Omental fat pad (tissue), 3 donors: ENCODE measurements at regions not wholly inside any gene's neighbourhood (a gene's known extent, or its start where the extent isn't known, plus 50 kb on each side); places are given as distances from the start of the nearest gene placed in this dataset.
"Not testable (repeated sequence)": the region's sequence is repeated elsewhere in the genome, so short reads cannot be mapped to it uniquely, and the experiment has no call there.

ENCODE experiments used
- ATAC-seq: fragments of 150-250 bp; one replicate; pipeline ENCODE4 v1.9.1; 2016; ENCODE audit warnings: mild to moderate bottlenecking, moderate library complexity; ENCODE audit not compliant: low FRiP score
- DNase-seq: peaks from one replicate; pipeline ENCODE4 v3.0.0-alpha.2; 2019; ENCODE audit warnings: low spot score
- TF ChIP-seq, protein P1 (sequence below), 3 donors: fragments of 450-650 bp; IDR thresholded peaks; one replicate each; pipeline ENCODE4 v1.5.1; 2016 to 2017; ENCODE audit warnings: antibody characterized with exemption in 3 of 3, mild to moderate bottlenecking in 3 of 3, moderate library complexity in 2 of 3

DNA sequence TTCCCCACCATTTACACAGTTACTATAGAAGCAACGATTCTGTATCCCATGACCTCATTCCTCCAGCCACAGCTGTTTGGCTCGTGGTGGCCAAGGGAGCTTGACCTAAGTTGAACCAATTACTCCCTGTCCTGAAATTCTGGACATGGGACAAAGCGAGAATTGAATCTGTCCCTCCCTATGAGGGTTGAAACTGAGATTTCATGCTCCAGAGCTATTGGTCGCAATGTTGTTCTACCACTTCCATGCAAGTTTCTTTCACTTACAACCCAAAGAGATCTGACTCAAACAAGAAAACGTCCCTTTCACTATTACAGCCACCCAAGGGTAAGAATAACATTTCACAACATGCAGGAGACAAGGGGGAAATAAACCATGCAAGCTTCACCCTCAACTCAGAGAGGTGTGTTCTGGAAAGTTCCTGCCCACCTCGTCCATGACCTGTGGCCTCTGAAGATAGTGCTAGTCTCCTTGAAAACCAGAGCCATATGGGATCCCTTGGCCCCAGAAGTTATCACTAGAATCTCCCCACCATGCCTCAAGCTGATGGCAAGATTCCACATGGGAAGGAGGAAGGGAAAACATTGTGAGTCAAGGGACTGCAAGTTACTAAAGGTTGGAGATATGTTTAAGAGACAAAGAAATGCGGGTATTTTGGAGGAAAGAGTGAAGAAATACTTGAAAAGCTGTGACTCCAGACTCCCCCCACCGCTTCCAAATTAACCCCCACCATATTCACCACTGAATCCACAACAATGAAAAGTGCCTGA is 74.5 kb upstream of the SRSF6 start:
- ATAC-seq, result no peak
- TF ChIP-seq, protein P1, sequence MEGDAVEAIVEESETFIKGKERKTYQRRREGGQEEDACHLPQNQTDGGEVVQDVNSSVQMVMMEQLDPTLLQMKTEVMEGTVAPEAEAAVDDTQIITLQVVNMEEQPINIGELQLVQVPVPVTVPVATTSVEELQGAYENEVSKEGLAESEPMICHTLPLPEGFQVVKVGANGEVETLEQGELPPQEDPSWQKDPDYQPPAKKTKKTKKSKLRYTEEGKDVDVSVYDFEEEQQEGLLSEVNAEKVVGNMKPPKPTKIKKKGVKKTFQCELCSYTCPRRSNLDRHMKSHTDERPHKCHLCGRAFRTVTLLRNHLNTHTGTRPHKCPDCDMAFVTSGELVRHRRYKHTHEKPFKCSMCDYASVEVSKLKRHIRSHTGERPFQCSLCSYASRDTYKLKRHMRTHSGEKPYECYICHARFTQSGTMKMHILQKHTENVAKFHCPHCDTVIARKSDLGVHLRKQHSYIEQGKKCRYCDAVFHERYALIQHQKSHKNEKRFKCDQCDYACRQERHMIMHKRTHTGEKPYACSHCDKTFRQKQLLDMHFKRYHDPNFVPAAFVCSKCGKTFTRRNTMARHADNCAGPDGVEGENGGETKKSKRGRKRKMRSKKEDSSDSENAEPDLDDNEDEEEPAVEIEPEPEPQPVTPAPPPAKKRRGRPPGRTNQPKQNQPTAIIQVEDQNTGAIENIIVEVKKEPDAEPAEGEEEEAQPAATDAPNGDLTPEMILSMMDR (IDR thresholded peaks at IDR 0.05), result no peak
- no peak for DNase-seq

DNA sequence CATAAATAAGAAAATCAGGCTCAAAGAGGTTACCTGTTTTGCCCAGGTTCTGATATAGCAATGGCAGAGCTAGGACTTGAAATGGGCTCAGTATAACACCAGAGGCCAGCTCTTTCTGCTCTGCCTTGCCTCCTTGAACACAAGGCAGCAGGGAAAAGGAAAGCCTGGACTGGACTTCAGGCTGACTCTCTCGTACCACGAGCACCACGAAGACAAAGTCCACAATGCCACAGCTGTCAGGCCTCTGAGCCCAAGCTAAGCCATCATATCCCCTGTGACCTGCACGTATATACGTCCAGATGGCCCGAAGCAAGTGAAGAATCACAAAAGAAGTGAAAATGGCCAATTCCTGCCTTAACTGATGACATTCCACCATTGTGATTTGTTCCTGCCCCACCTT is 75.6 kb upstream of the SRSF6 start:
- not testable (repeated sequence) for DNase-seq, ATAC-seq

DNA sequence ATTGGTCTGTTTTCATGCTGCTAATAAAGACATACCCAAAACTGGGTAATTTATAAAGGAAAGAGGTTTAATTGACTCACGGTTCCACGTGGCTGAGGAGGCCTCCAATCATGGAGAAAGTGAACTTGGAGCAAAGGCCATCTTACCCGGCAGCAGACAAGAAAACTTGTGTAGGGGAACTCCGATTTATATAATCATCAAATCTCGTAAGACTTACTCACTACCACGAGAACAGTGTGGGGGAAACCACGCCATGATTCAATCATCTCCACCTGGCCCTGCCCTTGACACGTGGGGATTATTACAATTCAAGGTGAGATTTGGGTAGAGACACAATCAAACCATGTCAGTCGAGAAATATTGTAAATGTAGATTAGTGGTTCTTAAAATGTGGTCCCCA is 76.2 kb upstream of the SRSF6 start:
- DNase-seq, ATAC-seq: not testable (repeated sequence)

- ATAC-seq (no peak), DNase-seq (no peak)
- TF ChIP-seq, protein P1 (IDR thresholded peaks at IDR 0.05), result no peak
These were observed 78.3 kb upstream of the SRSF6 start for GRCh38 chr20:43379239-43379917.

- TF ChIP-seq, protein P1 (IDR thresholded peaks at IDR 0.05), result no peak
- DNase-seq (no peak), ATAC-seq (no peak)
These were observed 80.9 kb upstream of the SRSF6 start for GRCh38 chr20:43376831-43377230.

DNA sequence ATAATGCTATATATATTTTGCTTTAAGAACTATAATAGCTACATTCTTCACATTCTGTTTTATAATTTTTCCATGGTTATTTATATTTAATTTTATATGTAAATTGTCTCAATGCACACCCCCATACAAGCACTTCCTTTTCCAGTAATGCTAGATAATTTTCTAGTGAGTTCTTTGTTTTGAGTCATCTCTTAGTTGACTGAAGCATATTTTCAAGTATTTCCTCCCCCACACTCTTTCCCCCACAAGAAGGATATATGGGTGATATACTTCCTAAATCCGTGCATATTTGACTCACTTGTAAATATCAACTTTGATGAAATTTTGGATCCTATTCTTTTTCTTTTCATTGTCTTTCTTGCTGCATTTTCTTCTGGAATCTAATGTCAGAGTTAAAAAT is 82.1 kb upstream of the SRSF6 start:
- TF ChIP-seq, protein P1 (IDR thresholded peaks at IDR 0.05), result no peak
- no peak for DNase-seq
- ATAC-seq, result no peak

DNA sequence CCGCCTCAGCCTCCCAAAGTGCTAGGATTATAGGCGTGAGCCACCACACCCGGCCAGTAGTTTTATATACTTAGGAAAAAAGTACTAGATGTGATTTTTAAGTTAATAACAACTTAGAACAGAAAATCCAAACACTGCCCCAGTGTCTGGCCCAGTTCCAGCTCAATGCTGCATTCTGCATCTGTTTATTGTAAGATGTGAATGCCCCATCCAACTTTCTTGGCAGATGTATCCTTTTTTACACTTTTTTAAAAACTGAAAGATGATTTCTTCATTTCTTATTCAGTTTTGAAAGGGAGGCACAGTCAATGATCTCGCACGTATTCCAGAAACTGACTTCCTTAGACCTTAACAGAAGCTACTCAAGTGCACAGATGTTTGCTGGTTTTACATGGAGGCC is 85.6 kb upstream of the SRSF6 start:
- TF ChIP-seq, protein P1 (IDR thresholded peaks at IDR 0.05), result no peak
- DNase-seq (no peak), ATAC-seq (no peak)

GRCh38 chr20:43365691-43366090 is 92.0 kb upstream of the SRSF6 start:
- DNase-seq (no peak), ATAC-seq (no peak)
- TF ChIP-seq, protein P1 (IDR thresholded peaks at IDR 0.05), result no peak
